SU-DHL-6 (cell line): ENCODE measurements at regions not wholly inside any gene's neighbourhood (a gene's known extent, or its start where the extent isn't known, plus 50 kb on each side); places are given as distances from the start of the nearest gene placed in this dataset.

ENCODE experiments used
- H2AFZ ChIP-seq: fragments of 200-600 bp; sonication (generic); 2 replicates; pipeline ENCODE4 v1.6.1; 2014; ENCODE audit warnings: low read depth, mild to moderate bottlenecking, moderate library complexity, mixed read lengths, antibody characterized with exemption, low read length; ENCODE audit not compliant: severe bottlenecking
- H3F3A ChIP-seq: fragments of 200-600 bp; shearing (Covaris generic); 2 replicates; pipeline ENCODE4 v1.6.0; 2016; ENCODE audit warnings: antibody characterized with exemption, mild to moderate bottlenecking; ENCODE audit not compliant: insufficient read depth
- H3K27ac ChIP-seq: fragments of 200-600 bp; sonication (generic); 2 replicates; pipeline ENCODE4 v1.5.1; 2016; ENCODE audit warnings: low read depth, mild to moderate bottlenecking, low read length, moderate library complexity, mixed read lengths
- H3K27me3 ChIP-seq: fragments of 200-600 bp; sonication (generic), shearing (Covaris generic); 2 replicates; pipeline ENCODE4 v1.6.0; 2014; ENCODE audit warnings: mild to moderate bottlenecking, low read length
- H3K36me3 ChIP-seq: fragments of 200-600 bp; sonication (generic); 2 replicates; pipeline ENCODE4 v1.6.1; 2014; ENCODE audit warnings: mild to moderate bottlenecking, low read length, mixed read lengths
- H3K4me2 ChIP-seq: fragments of 300-600, 200-600 bp; shearing (Covaris generic), sonication (generic); 2 replicates; pipeline ENCODE4 v1.6.0; 2014; ENCODE audit warnings: low read length, low read depth, mild to moderate bottlenecking; ENCODE audit not compliant: poor library complexity, severe bottlenecking
- H3K4me3 ChIP-seq: fragments of 200-600 bp; sonication (generic); 2 replicates; pipeline ENCODE4 v1.5.1; 2014; ENCODE audit warnings: antibody characterized with exemption, low read length, mild to moderate bottlenecking, mixed read lengths; ENCODE audit not compliant: insufficient read depth, poor library complexity, severe bottlenecking
- H3K79me2 ChIP-seq: fragments of 200-600 bp; sonication (generic); 2 replicates; pipeline ENCODE4 v1.6.1; 2014; ENCODE audit warnings: mild to moderate bottlenecking, low read length, moderate library complexity; ENCODE audit not compliant: insufficient read depth
- H3K9ac ChIP-seq: fragments of 200-600 bp; sonication (generic); 2 replicates; pipeline ENCODE4 v1.7.0; 2014; ENCODE audit warnings: mild to moderate bottlenecking, low read length
- H3K9me2 ChIP-seq: fragments of 200-600 bp; sonication (generic); replicated peaks from 2 replicates; pipeline ENCODE4 v1.6.1; 2014; ENCODE audit warnings: low read length; ENCODE audit not compliant: insufficient read depth
- H3K9me3 ChIP-seq: fragments of 200-600 bp; sonication (generic); 2 replicates; pipeline ENCODE4 v1.6.1; 2014; ENCODE audit warnings: low read length, mixed read lengths; ENCODE audit not compliant: insufficient read depth
- H4K20me1 ChIP-seq: fragments of 200-600 bp; sonication (generic); 2 replicates; pipeline ENCODE4 v1.6.1; 2014; ENCODE audit warnings: low read depth, mild to moderate bottlenecking, antibody characterized with exemption, low read length, moderate library complexity, mixed read lengths
- EZH2phosphoT487 ChIP-seq: fragments of 200-600 bp; sonication (generic), shearing (Covaris generic); conservative IDR thresholded peaks from 2 replicates; pipeline ENCODE4 v1.6.1; 2018; ENCODE audit warnings: mild to moderate bottlenecking, antibody characterized with exemption, low read length, moderate library complexity, mixed read lengths
- TF ChIP-seq, protein P1 (sequence below): fragments of 200-600 bp; sonication (generic); IDR thresholded peaks from one replicate; pipeline ENCODE4 v1.5.1; 2017; ENCODE audit warnings: antibody characterized with exemption, mild to moderate bottlenecking, low read length, moderate library complexity; ENCODE audit not compliant: insufficient read depth, poor library complexity, severe bottlenecking

DNA sequence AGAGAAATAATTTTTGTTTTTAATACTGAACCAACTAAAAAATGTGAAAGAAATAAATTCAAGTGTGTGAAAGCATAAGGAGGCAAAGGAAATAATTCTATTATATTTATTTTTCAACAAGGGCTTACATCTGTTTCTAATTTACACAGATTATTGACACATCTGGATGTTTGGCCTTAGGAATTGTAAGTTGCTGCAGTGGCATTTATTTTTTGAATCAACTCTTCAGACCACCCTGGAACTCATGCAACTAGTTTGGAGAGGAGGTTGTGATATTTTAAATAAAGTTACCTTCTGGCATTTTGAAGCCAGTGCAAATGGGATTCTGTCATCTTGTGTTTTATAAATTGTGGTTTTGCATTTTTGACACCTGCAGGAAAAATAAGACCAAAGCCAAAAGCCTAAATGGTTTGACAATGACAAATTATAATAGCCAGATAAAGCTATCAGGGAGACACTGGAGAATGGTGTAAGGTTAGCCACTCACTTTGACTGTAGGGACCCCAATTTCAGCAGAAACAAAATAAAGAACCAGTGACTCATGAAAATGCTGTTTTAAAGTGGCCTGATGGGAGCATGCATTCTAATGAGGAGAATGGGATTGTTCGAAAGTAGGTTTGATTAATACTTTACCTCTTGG lies 192.9 kb downstream of the KLF5 start:
- TF ChIP-seq EZH2phosphoT487, result no peak
- TF ChIP-seq, protein P1, sequence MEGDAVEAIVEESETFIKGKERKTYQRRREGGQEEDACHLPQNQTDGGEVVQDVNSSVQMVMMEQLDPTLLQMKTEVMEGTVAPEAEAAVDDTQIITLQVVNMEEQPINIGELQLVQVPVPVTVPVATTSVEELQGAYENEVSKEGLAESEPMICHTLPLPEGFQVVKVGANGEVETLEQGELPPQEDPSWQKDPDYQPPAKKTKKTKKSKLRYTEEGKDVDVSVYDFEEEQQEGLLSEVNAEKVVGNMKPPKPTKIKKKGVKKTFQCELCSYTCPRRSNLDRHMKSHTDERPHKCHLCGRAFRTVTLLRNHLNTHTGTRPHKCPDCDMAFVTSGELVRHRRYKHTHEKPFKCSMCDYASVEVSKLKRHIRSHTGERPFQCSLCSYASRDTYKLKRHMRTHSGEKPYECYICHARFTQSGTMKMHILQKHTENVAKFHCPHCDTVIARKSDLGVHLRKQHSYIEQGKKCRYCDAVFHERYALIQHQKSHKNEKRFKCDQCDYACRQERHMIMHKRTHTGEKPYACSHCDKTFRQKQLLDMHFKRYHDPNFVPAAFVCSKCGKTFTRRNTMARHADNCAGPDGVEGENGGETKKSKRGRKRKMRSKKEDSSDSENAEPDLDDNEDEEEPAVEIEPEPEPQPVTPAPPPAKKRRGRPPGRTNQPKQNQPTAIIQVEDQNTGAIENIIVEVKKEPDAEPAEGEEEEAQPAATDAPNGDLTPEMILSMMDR, result no peak
- Histone ChIP-seq H3K9ac (no peak overlapping the region), H3K36me3 (no peaks in the 10 kb centered on the region), H4K20me1 (no peaks in the 10 kb centered on the region), H2AFZ (no peak overlapping the region), H3K79me2 (no peaks in the 10 kb centered on the region), H3K4me3 (no peak overlapping the region), H3F3A (no peaks in the 10 kb centered on the region), H3K9me2 (no peaks in the 10 kb centered on the region), H3K4me2 (no peak overlapping the region), H3K27ac (no peak overlapping the region), H3K9me3 (no peaks in the 10 kb centered on the region), H3K27me3 (no peaks in the 10 kb centered on the region)

DNA sequence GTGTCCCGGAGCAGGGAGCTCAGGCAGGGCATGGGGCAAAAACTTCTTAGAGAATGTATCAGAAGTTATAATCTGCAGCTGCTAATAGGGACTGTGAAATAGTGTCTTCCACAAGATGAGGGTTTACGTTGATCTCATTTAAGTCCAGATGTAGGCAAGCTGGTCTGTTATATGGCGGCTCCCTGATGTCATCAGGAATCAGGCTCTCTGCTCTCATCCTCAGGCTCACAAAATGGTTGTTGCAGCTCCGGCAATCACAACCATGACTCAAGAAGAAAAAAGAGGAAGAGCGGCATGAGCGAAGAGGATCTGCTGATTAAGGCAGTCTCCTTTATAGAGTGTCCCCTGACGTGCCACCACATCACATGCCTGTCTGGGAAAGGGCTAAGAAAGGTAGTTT lies 191.3 kb downstream of the KLF5 start:
- no peak overlapping the region for H3K9ac ChIP-seq
- no peaks in the 10 kb centered on the region for H3K27me3 ChIP-seq
- no peaks in the 10 kb centered on the region for H3K9me3 ChIP-seq
- H3F3A ChIP-seq, result no peaks in the 10 kb centered on the region
- no peaks in the 10 kb centered on the region for H3K79me2 ChIP-seq
- H4K20me1 ChIP-seq, result no peaks in the 10 kb centered on the region
- H3K27ac ChIP-seq, result no peak overlapping the region
- no peak overlapping the region for H3K4me3 ChIP-seq
- no peak overlapping the region for H3K4me2 ChIP-seq
- H3K9me2 ChIP-seq, result no peaks in the 10 kb centered on the region
- TF ChIP-seq EZH2phosphoT487, result no peak
- TF ChIP-seq, protein P1, result no peak
- no peak overlapping the region for H2AFZ ChIP-seq
- H3K36me3 ChIP-seq, result no peaks in the 10 kb centered on the region

DNA sequence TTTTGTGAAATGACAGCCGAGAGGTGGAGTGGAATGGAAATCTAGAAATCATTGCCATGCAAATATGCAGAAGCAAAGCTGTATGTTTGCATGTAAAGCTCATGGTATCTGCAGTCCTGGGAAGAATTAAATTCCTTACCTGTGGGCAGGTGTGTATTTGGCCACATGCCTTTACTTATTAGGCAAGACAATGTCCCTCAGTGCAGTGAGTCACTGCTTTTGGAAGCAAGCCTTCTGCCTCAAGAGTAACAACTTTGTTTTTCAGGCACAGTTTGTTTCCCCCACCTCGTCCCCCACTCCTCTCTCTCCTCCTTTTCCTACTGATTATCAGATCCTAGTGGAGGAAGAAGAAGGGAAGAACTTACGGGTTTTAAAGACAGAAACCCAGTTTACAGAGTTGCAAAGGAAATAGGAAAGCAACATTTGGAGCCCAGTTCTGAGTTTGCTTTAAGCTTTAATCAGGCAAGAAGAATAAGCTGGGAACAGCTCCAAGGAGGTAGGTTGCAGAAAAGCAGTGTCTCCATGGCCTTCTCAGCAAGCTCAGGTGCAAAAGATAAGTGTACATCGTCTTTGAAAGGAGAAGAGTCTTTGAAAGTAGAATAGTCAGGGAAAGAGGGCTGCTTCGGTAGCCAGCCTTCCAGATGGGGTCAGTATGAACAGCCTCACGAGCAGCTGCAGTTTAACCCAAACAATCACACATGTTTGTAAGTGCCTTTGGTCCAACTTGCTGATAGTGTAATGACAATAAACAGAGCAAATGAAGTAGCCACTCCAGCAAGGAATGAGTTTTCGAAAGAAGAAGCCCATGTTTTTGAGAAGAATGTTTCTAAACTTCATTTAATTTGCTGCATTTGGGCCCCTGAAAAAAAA lies 190.1 kb downstream of the KLF5 start:
- no peak overlapping the region for H2AFZ ChIP-seq
- TF ChIP-seq, protein P1, result no peak
- TF ChIP-seq EZH2phosphoT487, result no peak
- no peaks in the 10 kb centered on the region for H3F3A ChIP-seq
- no peaks in the 10 kb centered on the region for H3K79me2 ChIP-seq
- no peaks in the 10 kb centered on the region for H3K27me3 ChIP-seq
- H3K4me3 ChIP-seq, result no peak overlapping the region
- no peaks in the 10 kb centered on the region for H3K9me2 ChIP-seq
- no peaks in the 10 kb centered on the region for H3K36me3 ChIP-seq
- H3K9ac ChIP-seq, result no peak overlapping the region
- H3K4me2 ChIP-seq, result no peak overlapping the region
- no peaks in the 10 kb centered on the region for H4K20me1 ChIP-seq
- no peak overlapping the region for H3K27ac ChIP-seq
- no peaks in the 10 kb centered on the region for H3K9me3 ChIP-seq
